ENCODE measurements at regions not wholly inside any gene's neighbourhood (a gene's known extent, or its start where the extent isn't known, plus 50 kb on each side); places are given as distances from the start of the nearest gene placed in this dataset.
"Not testable (repeated sequence)": the region's sequence is repeated elsewhere in the genome, so short reads cannot be mapped to it uniquely, and the experiment has no call there.

GRCh38 chr6:144931172-144932035 lies 646.3 kb downstream of the UTRN start:
- peak in 4 of 11 donors; percentile 4 to 25 (median 14) for DNase-seq (ENCODE audit: extremely low read depth in 1 of 11, low read depth in 9 of 11, low spot score in 4 of 11)

GRCh38 chr6:144932621-144933020 lies 647.5 kb downstream of the UTRN start:
- DNase-seq (ENCODE audit: extremely low read depth in 1 of 11, low read depth in 9 of 11, low spot score in 4 of 11): no peak

GRCh38 chr6:144935181-144935580 lies 650.0 kb downstream of the UTRN start:
- DNase-seq (ENCODE audit: extremely low read depth in 1 of 11, low read depth in 9 of 11, low spot score in 4 of 11): no peak

- DNase-seq (ENCODE audit: extremely low read depth in 1 of 11, low read depth in 9 of 11, low spot score in 4 of 11): no peak
Observed at GRCh38 chr6:144935661-144936060, 650.5 kb downstream of the UTRN start.

- DNase-seq (ENCODE audit: extremely low read depth in 1 of 11, low read depth in 9 of 11, low spot score in 4 of 11): no peak
Observed at GRCh38 chr6:144936764-144937163, 651.6 kb downstream of the UTRN start.

- DNase-seq (ENCODE audit: extremely low read depth in 1 of 11, low read depth in 9 of 11, low spot score in 4 of 11): no peak
Observed at GRCh38 chr6:144939921-144940320, 654.8 kb downstream of the UTRN start.

GRCh38 chr6:144944106-144944505 lies 659.0 kb downstream of the UTRN start:
- peak in 4 of 11 donors; percentile 7 to 35 (median 10) for DNase-seq (ENCODE audit: extremely low read depth in 1 of 11, low read depth in 9 of 11, low spot score in 4 of 11)

GRCh38 chr6:144947398-144947976 lies 662.4 kb downstream of the UTRN start:
- no peak for DNase-seq (ENCODE audit: extremely low read depth in 1 of 11, low read depth in 9 of 11, low spot score in 4 of 11)

GRCh38 chr6:144951730-144952437 lies 666.7 kb downstream of the UTRN start:
- DNase-seq (ENCODE audit: extremely low read depth in 1 of 11, low read depth in 9 of 11, low spot score in 4 of 11): no peak

- DNase-seq (ENCODE audit: extremely low read depth in 1 of 11, low read depth in 9 of 11, low spot score in 4 of 11): no peak
Observed at GRCh38 chr6:144952456-144953240, 667.5 kb downstream of the UTRN start.

GRCh38 chr6:144953552-144954240 lies 668.6 kb downstream of the UTRN start:
- DNase-seq (ENCODE audit: extremely low read depth in 1 of 11, low read depth in 9 of 11, low spot score in 4 of 11): no peak

- DNase-seq (ENCODE audit: extremely low read depth in 1 of 11, low read depth in 9 of 11, low spot score in 4 of 11): no peak
Observed at GRCh38 chr6:144954241-144954556, 669.1 kb downstream of the UTRN start.

GRCh38 chr6:144955392-144955791 lies 670.3 kb downstream of the UTRN start:
- DNase-seq (ENCODE audit: extremely low read depth in 1 of 11, low read depth in 9 of 11, low spot score in 4 of 11): no peak

- no peak for DNase-seq (ENCODE audit: extremely low read depth in 1 of 11, low read depth in 9 of 11, low spot score in 4 of 11)
Observed at GRCh38 chr6:144955859-144956258, 670.7 kb downstream of the UTRN start.

GRCh38 chr6:144956697-144957096 lies 671.6 kb downstream of the UTRN start:
- not testable (repeated sequence) for DNase-seq (ENCODE audit: extremely low read depth in 1 of 11, low read depth in 9 of 11, low spot score in 4 of 11)

- DNase-seq (ENCODE audit: extremely low read depth in 1 of 11, low read depth in 9 of 11, low spot score in 4 of 11): no peak
Observed at GRCh38 chr6:144957236-144957937, 672.3 kb downstream of the UTRN start.

- DNase-seq (ENCODE audit: extremely low read depth in 1 of 11, low read depth in 9 of 11, low spot score in 4 of 11): no peak
Observed at GRCh38 chr6:144969154-144969553, 684.0 kb downstream of the UTRN start.

GRCh38 chr6:144969602-144970272 lies 684.6 kb downstream of the UTRN start:
- no peak for DNase-seq (ENCODE audit: extremely low read depth in 1 of 11, low read depth in 9 of 11, low spot score in 4 of 11)

Measured in renal cortex interstitium (tissue), 11 donors.